CD1c-positive myeloid dendritic cell (primary cell): ENCODE measurements at regions not wholly inside any gene's neighbourhood (a gene's known extent, or its start where the extent isn't known, plus 50 kb on each side); places are given as distances from the start of the nearest gene placed in this dataset.
A peak's percentile ranks its signal among the peaks of the same experiment; 100 is the strongest.

Experiments used
- DNase-seq: peaks from one replicate; pipeline ENCODE4 v3.0.0-alpha.2; 2016; ENCODE audit errors: extremely low spot score

- no peak for DNase-seq
Measured at GRCh38 chr6:43950051-43950605, 177.1 kb downstream of the MRPL14 start.

DNA sequence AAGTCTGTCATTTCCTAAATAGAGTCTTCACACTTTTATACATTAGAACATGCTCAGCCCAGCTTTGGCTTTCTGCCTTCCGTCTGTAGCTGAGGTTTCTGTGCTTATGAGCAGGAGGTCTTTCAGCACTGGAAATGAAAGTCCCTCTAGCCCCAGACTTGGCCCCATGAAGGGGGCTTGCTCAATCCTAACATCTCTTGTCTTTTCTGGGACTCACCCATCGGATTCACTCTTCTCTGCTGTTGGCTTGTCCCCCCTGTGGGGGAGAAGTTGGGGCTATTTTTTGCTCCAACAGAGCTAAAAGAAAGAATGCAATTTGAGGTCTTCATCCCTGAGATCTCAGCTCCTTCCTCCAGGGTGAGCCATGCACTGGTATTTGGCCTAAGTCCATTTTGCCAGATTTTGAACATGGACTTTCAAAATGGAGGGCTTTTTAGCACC is 177.7 kb downstream of the MRPL14 start:
- DNase-seq = no peak

GRCh38 chr6:43948527-43949485 is 178.4 kb downstream of the MRPL14 start:
- DNase-seq = no peak

GRCh38 chr6:43947860-43948259 is 177.8 kb downstream of the VEGFA start:
- no peak for DNase-seq

DNA sequence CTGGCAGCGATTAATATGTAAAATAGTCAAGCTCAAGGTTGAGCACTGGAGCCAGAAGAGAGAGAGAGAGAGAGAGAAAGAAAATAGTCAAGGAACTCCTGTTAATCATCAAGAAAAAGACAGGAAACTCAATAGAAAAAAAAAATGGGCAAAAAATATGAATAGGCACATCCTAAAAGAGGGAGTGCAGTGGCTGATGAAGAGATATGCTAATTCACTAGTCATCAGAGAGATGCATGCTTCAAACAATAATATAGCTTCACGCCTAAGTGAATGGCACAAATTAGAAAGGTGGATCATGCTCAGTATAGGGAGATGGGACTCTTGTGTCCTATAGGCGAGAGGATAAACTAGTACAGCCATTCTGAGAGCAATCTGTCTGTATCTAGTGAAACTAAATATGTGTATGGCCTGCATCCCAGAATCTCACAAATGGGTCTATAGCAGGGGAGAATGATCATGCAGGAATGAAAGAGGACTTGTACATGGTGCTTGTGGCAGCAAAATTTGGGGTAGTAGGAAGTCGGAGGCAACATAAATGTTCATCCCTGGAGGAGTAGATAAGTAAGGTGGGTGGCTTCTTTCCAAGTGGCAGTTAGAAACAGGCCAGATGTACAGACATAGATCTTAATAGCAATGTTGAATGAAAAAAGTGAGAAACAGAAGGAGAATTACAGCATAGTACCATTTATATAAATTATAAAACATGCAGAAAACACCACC is 176.8 kb downstream of the VEGFA start:
- DNase-seq = no peak

- DNase-seq = no peak
Measured at GRCh38 chr6:43945768-43946080, 175.7 kb downstream of the VEGFA start.

GRCh38 chr6:43944908-43945767 is 175.1 kb downstream of the VEGFA start:
- DNase-seq = peak; percentile 30

- no peak for DNase-seq
Measured at GRCh38 chr6:43943781-43944250, 173.8 kb downstream of the VEGFA start.

DNA sequence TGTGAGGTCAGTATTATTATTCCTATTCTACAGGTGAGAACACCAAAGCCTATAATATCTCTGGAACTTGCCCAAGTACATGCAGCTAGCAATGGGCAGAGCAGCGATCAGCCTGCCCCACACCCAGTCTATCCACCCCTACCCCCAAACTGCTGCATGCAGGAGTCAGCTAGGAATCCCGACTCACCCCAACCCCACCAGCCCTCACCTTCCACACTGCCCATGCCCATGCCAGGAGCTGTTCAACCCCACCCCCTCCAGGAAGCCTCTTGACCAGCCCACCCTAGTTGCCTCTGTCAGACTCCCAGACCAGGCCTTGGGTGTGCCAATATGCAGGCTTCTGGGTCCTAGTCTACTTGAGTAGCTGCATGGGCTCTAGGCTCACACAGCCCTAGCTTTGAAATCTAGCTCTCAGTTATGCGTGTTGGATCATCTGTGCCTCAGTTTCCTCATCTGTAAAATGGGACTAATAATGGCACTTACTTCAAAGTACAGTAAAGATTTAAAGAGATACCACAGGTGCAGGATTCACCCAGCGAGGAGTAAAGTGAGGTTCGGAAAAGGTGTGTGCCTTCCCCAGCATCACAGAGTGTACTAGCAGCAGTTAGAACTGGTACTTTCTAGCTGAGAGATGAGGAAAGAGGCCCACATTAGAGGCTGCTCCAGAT is 173.2 kb downstream of the VEGFA start:
- DNase-seq = no peak

DNA sequence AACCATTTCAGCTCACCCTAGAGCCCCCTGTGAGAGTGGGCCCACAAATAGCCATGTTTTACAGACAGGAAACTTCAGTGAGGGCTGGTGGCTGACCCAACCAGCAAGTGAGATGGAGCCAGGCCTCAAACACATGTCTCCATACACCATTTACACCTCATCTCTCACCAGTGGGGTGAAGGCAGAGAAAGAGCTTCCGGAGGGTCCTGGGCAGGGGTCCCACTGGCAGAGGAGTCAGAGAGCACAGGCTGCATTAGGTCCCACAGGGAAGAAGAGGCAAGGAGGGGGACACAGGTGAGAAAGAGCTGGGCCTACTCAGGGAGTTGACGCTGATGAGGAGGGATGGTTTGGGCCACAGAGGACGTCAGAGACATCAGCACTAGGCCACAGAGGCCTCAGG is 172.6 kb downstream of the VEGFA start:
- no peak for DNase-seq

DNA sequence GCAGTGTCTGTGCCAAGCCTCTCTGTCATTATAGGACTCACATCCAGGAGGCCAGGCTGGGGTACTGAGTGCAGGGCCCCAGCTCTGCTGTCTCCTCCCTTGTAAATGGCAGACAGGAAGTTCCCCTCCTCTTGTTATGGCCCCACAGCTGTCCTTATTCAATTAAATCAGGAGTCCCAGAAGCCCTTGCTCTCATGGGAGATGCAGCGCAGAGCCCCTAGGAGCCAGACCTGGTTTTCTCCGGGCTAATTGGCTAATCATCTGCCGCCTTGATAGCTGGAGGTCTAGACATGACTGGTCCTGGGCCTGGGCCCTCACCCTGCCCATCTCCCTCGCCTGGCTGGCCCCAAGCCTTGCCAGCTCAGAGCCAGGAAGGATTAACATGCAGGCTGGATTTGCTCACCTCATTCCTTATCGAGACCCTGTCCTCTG is 172.0 kb downstream of the VEGFA start:
- DNase-seq = no peak

DNA sequence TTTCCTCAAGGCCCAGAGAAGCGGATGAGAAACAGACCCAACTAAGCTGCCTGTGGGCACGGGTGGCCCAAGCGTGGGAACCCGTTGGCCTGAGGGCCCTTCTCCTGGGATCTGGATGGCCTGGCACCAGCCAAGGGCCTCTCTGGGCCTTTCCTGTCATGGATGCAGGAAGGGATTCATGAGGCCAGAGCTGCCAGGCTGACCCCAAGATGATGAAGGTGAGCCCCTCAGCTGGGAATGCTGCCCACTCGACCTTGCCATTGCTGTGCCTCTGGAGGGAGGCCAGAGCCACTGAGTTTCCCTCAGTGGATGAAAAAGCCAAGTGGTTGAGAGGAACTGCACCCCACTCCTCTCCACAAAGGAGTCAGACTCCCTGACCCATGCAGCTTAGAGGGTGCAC is 171.2 kb downstream of the VEGFA start:
- DNase-seq = no peak

GRCh38 chr6:43940393-43941087 is 170.5 kb downstream of the VEGFA start:
- DNase-seq = no peak

GRCh38 chr6:43940071-43940392 is 170.0 kb downstream of the VEGFA start:
- no peak for DNase-seq

DNA sequence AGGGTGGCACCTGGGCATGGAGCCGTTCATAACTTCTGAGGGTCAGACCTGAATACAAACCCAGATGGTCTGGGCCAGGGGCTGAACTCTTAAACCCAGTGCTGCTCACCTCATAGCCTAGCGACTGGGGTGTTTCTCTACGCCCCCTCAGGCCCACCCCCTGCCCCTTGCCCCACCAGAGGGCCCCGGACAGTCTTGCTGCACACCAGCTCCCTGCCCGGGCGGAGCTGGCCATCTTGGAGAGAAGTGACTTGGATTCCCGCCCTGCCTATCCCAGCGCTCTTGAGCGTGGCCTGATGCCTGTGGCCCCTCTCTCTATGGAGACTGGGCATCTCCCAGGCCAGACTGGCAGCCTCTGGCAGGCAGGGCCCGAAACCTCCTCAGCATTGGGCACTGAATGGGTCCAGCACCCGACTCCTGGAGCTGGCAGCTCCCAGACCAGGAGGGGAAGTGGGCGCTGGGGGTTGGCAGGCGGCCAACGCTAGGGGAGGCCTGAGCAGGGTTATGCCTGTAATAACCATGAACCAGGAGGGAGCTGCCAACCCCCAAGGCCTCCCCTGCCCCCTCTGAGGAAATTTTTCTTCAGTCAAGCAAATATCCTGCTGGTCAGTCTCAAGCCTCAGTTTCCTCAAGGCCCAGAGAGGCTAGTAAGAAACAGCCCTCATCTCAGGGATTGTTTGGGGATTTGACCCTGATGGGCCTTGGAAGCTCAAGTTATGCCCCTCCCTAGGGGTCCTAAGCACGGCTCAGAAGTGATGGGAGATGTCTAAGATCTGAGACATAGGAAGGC is 169.5 kb downstream of the VEGFA start:
- DNase-seq = peak; percentile 31

DNA sequence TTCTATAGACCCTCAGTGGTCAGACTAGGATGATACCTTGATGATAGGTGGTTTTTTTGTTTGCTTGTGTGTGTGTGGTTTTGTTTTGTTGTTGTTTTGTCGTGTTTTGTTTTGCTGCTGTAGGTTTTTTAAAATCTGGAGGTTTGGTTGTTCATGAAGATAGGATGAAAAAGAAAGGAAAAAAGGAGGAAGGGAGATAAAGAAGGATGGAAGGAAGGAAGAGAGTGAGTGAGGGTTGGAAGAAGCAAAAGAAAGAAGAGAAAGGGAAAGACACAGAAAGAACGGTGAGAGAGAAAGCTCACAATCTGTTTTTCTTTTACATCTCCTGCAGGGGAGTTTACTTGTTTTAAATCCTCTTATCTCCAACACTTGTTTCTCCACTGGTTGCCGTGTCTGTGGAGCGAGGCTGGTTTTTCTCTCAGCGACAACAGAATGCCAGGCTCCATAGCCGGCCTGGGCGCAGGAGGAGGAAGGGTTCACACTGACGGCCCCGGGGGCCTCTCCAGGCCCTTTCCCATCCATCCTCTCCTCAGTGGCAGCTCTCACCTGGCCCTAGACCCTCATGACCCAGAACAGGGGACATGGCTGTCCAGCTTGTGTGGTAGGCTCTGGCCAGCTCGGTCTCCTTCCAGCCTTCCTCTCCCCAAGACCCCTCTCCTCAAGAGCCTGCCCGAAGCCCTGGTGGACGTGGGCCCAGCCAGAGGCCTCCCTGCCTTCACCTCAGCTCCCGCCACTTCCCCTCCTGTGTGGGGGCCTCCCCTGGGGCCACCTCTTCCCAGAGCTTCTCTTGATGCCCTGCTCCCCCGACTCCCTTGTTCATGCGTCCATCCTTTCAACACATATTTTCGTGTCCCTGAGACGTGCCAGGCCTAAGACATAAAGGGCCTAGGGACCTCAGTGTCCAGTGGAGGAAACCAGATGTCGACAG is 168.4 kb downstream of the VEGFA start:
- no peak for DNase-seq

DNA sequence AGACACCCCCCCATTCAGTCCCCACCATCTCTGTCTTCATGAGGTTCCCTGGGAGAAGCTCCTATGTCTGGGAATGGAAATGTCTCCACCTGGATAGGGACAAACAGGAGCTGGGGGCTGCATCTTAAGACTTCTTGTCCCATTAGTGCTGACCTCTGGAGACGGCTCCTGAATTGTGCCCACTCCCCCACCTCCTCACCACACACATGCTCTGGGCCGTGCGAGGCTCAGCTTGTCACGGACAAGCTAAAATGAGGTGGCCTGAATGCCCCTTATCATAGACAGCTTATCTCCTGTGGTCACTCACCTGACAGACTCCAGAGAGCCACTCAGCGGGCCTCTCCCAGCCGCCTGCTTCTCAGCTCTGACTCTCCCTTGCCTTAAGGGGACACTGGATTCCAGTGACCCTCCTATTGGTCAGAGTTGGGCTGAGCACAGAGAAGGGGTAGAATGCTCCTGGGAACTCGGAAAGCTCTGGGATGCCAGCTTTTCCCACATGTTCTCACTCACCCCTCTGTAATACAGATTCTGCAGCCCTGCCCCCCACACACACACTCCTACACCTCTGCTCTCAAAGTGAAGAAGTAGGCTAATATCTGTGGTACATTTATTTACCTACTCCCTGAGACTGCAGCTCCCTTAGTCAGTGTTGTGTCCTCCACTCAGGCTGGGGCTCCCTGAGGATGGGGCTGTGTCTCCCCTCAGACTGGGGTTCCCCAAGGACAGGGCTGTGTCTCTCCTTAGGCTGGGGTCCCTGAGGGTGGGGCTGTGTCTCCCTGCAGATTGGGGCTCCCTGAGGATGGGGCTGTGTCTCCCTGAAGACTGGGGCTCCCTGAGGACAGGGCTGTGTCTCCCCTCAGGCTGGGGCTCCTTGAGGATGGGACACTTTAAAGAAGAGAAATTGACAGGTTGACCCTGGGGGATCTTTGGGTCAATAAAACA is 167.5 kb downstream of the VEGFA start:
- DNase-seq = no peak

GRCh38 chr6:43936476-43936875 is 166.5 kb downstream of the VEGFA start:
- no peak for DNase-seq
